HS-27A (cell line): ENCODE measurements at regions not wholly inside any gene's neighbourhood (a gene's known extent, or its start where the extent isn't known, plus 50 kb on each side); places are given as distances from the start of the nearest gene placed in this dataset.

Experiments used
- DNase-seq: peaks from one replicate; pipeline ENCODE4 v3.0.0-alpha.2; 2012; ENCODE audit warnings: low read depth, missing footprints

- no peak for DNase-seq
These were observed 247.5 kb upstream of the LRIG1 start for GRCh38 chr3:66748175-66748876.

GRCh38 chr3:66751842-66752241 lies 246.3 kb upstream of the KBTBD8 start:
- no peak for DNase-seq

- DNase-seq, result no peak
These were observed 244.4 kb upstream of the KBTBD8 start for GRCh38 chr3:66753670-66754069.

GRCh38 chr3:66754613-66755012 lies 243.5 kb upstream of the KBTBD8 start:
- DNase-seq, result no peak

GRCh38 chr3:66755924-66756323 lies 242.2 kb upstream of the KBTBD8 start:
- DNase-seq, result no peak

- no peak for DNase-seq
These were observed 241.6 kb upstream of the KBTBD8 start for GRCh38 chr3:66756468-66757036.

GRCh38 chr3:66761093-66761780 lies 236.9 kb upstream of the KBTBD8 start:
- DNase-seq, result no peak

GRCh38 chr3:66762916-66763693 lies 235.0 kb upstream of the KBTBD8 start:
- DNase-seq, result no peak

GRCh38 chr3:66778107-66778506 lies 220.0 kb upstream of the KBTBD8 start:
- DNase-seq, result no peak

GRCh38 chr3:66778777-66779176 lies 219.3 kb upstream of the KBTBD8 start:
- no peak for DNase-seq

- no peak for DNase-seq
These were observed 212.8 kb upstream of the KBTBD8 start for GRCh38 chr3:66785191-66785909.

- no peak for DNase-seq
These were observed 208.4 kb upstream of the KBTBD8 start for GRCh38 chr3:66789580-66790237.

- DNase-seq, result no peak
These were observed 206.0 kb upstream of the KBTBD8 start for GRCh38 chr3:66792086-66792485.

- DNase-seq, result no peak
These were observed 202.7 kb upstream of the KBTBD8 start for GRCh38 chr3:66795365-66795764.

- no peak for DNase-seq
These were observed 201.8 kb upstream of the KBTBD8 start for GRCh38 chr3:66796343-66796742.

- DNase-seq, result no peak
These were observed 200.1 kb upstream of the KBTBD8 start for GRCh38 chr3:66797889-66798560.

- DNase-seq, result no peak
These were observed 197.1 kb upstream of the KBTBD8 start for GRCh38 chr3:66800941-66801545.

GRCh38 chr3:66803206-66803605 lies 194.9 kb upstream of the KBTBD8 start:
- no peak for DNase-seq

- DNase-seq, result no peak
These were observed 194.1 kb upstream of the KBTBD8 start for GRCh38 chr3:66803721-66804695.
